K562 (cell line): ENCODE measurements at regions not wholly inside any gene's neighbourhood (a gene's known extent, or its start where the extent isn't known, plus 50 kb on each side); places are given as distances from the start of the nearest gene placed in this dataset.

Source experiments
- ATF3 ChIP-seq, 2 experiments: fragments of 450-650 bp in 1 of 2; sonication (generic) in 1 of 2; formaldehyde crosslinking in 1 of 2; IDR thresholded peaks in 1 of 2; conservative IDR thresholded peaks in 1 of 2; 2 replicates each; pipeline versions ENCODE4 v1.6.1 to v1.8.1; 2016 to 2023; ENCODE audit warnings: mild to moderate bottlenecking in 2 of 2, moderate library complexity in 2 of 2, inconsistent platforms in 1 of 2, missing genetic modification reagents in 1 of 2
- BCLAF1 ChIP-seq, 2 experiments: fragments of 450-650 bp in 1 of 2; IDR thresholded peaks; 2 replicates each; pipeline ENCODE4 v1.6.1; 2011 to 2017; ENCODE audit warnings: low read depth in 2 of 2, antibody characterized with exemption in 1 of 2, borderline replicate concordance in 1 of 2, low read length in 1 of 2, mild to moderate bottlenecking in 1 of 2, mixed read lengths in 1 of 2; ENCODE audit not compliant: control insufficient read depth in 1 of 2
- ESRRA ChIP-seq: fragments of 450-650 bp; IDR thresholded peaks from 2 replicates; pipeline ENCODE4 v1.6.1; 2014; ENCODE audit warnings: low read depth, mild to moderate bottlenecking, moderate library complexity, borderline replicate concordance
- MCM2 ChIP-seq: fragments of 450-650 bp; IDR thresholded peaks from 2 replicates; pipeline ENCODE4 v1.6.1; 2017; ENCODE audit warnings: low read depth, mild to moderate bottlenecking
- MYC ChIP-seq, 2 experiments: fragments of 250-450 bp in 1 of 2; sonication (Bioruptor Pico) in 1 of 2; IDR thresholded peaks; 2 replicates each; pipeline versions ENCODE4 v1.5.1 to v1.6.1; 2012 to 2021; ENCODE audit warnings: low read depth in 2 of 2, borderline replicate concordance in 1 of 2, improper control_type of control experiment in 1 of 2, low read length in 1 of 2, mild to moderate bottlenecking in 1 of 2, moderate library complexity in 1 of 2
- NBN ChIP-seq: fragments of 450-650 bp; IDR thresholded peaks from 2 replicates; pipeline ENCODE4 v1.6.1; 2016; ENCODE audit warnings: low read depth, mild to moderate bottlenecking
- NR1H2 ChIP-seq: sonication (generic); formaldehyde crosslinking; IDR thresholded peaks from 2 replicates; pipeline ENCODE4 v1.4.0; 2020; ENCODE audit warnings: mild to moderate bottlenecking, missing genetic modification reagents
- PTRF ChIP-seq: fragments of 450-650 bp; IDR thresholded peaks from 2 replicates; pipeline ENCODE4 v1.6.1; 2016; ENCODE audit warnings: mild to moderate bottlenecking, missing genetic modification characterization, missing compliant biosample characterization
- RAD51 ChIP-seq: fragments of 450-650 bp; IDR thresholded peaks from 2 replicates; pipeline ENCODE4 v1.7.1; 2016; ENCODE audit warnings: low read depth, mild to moderate bottlenecking, borderline replicate concordance
- RCOR1 ChIP-seq, 2 experiments: IDR thresholded peaks; 2 replicates each; pipeline ENCODE4 v1.6.1; 2012; ENCODE audit warnings: low read depth in 2 of 2, low read length in 2 of 2, borderline replicate concordance in 1 of 2, improper control_type of control experiment in 1 of 2
- THAP7 ChIP-seq: fragments of 250-450 bp; sonication (Bioruptor Pico); IDR thresholded peaks from 2 replicates; pipeline ENCODE4 v1.5.0; 2021
- VEZF1 ChIP-seq: fragments of 200-800 bp; sonication (Bioruptor generic); IDR thresholded peaks from 2 replicates; pipeline ENCODE4 v1.6.1; 2017; ENCODE audit warnings: missing genetic modification characterization, missing compliant biosample characterization
- ZBTB1 ChIP-seq: sonication (generic); formaldehyde crosslinking; IDR thresholded peaks from 2 replicates; pipeline ENCODE4 v1.8.1; 2023; ENCODE audit warnings: missing genetic modification reagents, low read depth, mild to moderate bottlenecking, borderline replicate concordance
- ZMIZ1 ChIP-seq, 2 experiments: fragments of 150-350 bp in 1 of 2; IDR thresholded peaks; 2 replicates each; pipeline ENCODE4 v1.6.1; 2012 to 2016; ENCODE audit warnings: low read depth in 2 of 2, low read length in 2 of 2, mild to moderate bottlenecking in 1 of 2, moderate library complexity in 1 of 2
- ZNF12 ChIP-seq: sonication (generic); formaldehyde crosslinking; IDR thresholded peaks from 2 replicates; pipeline ENCODE4 v1.4.0; 2020; ENCODE audit warnings: mild to moderate bottlenecking, missing genetic modification reagents

GRCh38 chr9:91036826-91037510, 235.3 kb downstream of the SYK start (continued):
- TF ChIP-seq BCLAF1 (IDR thresholded peaks at IDR 0.05; ENCODE audit: borderline replicate concordance in 1 of 2, control insufficient read depth in 1 of 2, low read depth in 2 of 2, low read length in 1 of 2): no peak
- peak; percentile 31; the same call in 1 of the 2 replicates for TF ChIP-seq ESRRA
- no peak for TF ChIP-seq MCM2
- no peak for TF ChIP-seq THAP7 (CRISPR knock-in tag)
- peak; percentile 35; the same call in 1 of the 2 replicates for TF ChIP-seq MYC (IDR thresholded peaks at IDR 0.05; ENCODE audit: low read depth, low read length)
- no peak for TF ChIP-seq MYC (CRISPR knock-in tag; IDR thresholded peaks at IDR 0.05; ENCODE audit: borderline replicate concordance, low read depth)
- 0 out of 2 replicates have a peak, but pooled peaks have one; percentile 32 for TF ChIP-seq NBN
- TF ChIP-seq ZBTB1: no peak
- peak in 1 of 2 experiments; percentile 64; a peak in 1 of 4 replicates for TF ChIP-seq ZMIZ1 (IDR thresholded peaks at IDR 0.05; ENCODE audit: low read depth in 2 of 2, low read length in 2 of 2)
- TF ChIP-seq ZNF12 (CRISPR knock-in tag): no peak
- no peak for TF ChIP-seq PTRF
- no peak for TF ChIP-seq NR1H2 (CRISPR knock-in tag)
- no peak for TF ChIP-seq ATF3 (IDR thresholded peaks at IDR 0.05)
- no peak for TF ChIP-seq ATF3 (CRISPR knock-in tag; conservative IDR thresholded peaks at IDR 0.05)
- peak; percentile 67 to 96; a peak in 2 of 4 replicates for TF ChIP-seq RCOR1 (IDR thresholded peaks at IDR 0.05; ENCODE audit: borderline replicate concordance in 1 of 2, low read depth in 2 of 2, low read length in 2 of 2)
- TF ChIP-seq RAD51: no peak
- TF ChIP-seq VEZF1 (CRISPR knock-in tag): peak; percentile 13; the same call in 1 of the 2 replicates
